ENCODE measurements at regions not wholly inside any gene's neighbourhood (a gene's known extent, or its start where the extent isn't known, plus 50 kb on each side); places are given as distances from the start of the nearest gene placed in this dataset.

DNA sequence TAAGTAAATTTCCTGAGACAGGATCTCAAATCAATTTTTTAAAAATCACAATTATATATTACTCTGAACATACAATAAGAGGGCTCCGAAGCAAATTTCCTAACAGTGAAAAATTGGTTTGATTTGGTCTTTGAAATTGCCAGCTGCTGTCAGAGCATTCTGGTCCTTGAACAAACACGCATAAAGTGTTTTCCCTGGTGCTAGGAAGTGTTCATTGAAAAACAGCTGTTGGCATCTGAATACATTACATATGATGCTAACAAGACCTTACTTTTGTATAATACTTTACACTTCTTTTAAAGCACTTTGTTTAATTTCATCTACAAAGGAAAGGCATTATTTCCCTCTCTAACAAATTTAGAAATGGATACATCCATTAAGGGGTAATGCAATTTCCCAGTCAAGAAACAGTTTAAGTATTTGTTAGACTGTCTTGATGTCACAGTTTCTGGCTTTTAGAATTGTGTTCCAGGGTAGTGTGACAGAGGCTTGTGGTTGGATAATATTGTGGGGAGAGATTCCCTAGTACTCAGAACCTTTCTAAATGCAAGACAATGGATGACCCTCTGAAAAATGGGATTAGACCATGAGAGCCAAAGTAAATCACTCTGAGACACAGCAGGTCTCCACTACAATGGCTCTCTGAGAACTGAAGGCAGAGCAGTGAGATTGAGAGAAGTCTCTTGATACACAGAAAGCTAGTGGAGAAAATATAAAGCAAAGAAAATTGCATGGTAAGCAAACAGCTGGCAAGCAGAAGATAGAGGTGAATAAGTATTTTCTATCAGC, 299.0 kb downstream of the TRIB2 start:
- TF ChIP-seq NFIC (IDR thresholded peaks at IDR 0.05) (no peak), ZBTB7A (IDR thresholded peaks at IDR 0.05; ENCODE audit: low read depth) (no peak), CEBPB (IDR thresholded peaks at IDR 0.05) (no peak), CREB1 (IDR thresholded peaks at IDR 0.05; ENCODE audit: low read depth) (no peak)
- TF ChIP-seq, protein P1, sequence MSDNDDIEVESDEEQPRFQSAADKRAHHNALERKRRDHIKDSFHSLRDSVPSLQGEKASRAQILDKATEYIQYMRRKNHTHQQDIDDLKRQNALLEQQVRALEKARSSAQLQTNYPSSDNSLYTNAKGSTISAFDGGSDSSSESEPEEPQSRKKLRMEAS (IDR thresholded peaks at IDR 0.05), result no peak

GRCh38 chr2:13018490-13018889, 301.8 kb downstream of the TRIB2 start:
- TF ChIP-seq FOXM1 (IDR thresholded peaks at IDR 0.05; ENCODE audit: borderline replicate concordance, low read depth) (no peak), EP300 (IDR thresholded peaks at IDR 0.05; ENCODE audit: borderline replicate concordance) (no peak), REST (IDR thresholded peaks at IDR 0.05; ENCODE audit: low read depth) (no peak), NFIC (IDR thresholded peaks at IDR 0.05) (no peak), ZBTB7A (IDR thresholded peaks at IDR 0.05; ENCODE audit: low read depth) (no peak), YY1 (IDR thresholded peaks at IDR 0.05; ENCODE audit: low read depth) (no peak), RAD21 (IDR thresholded peaks at IDR 0.05; ENCODE audit: low read depth) (no peak), TEAD4 (IDR thresholded peaks at IDR 0.05) (no peak)

GRCh38 chr2:13019781-13020180, 303.0 kb downstream of the TRIB2 start:
- TF ChIP-seq EP300 (IDR thresholded peaks at IDR 0.05; ENCODE audit: borderline replicate concordance) (no peak), TAF1 (IDR thresholded peaks at IDR 0.05; ENCODE audit: low read depth) (no peak), EGR1 (IDR thresholded peaks at IDR 0.05) (no peak), YY1 (IDR thresholded peaks at IDR 0.05; ENCODE audit: low read depth) (no peak), CEBPB (IDR thresholded peaks at IDR 0.05) (no peak), RAD21 (IDR thresholded peaks at IDR 0.05; ENCODE audit: low read depth) (no peak), NFIC (IDR thresholded peaks at IDR 0.05) (no peak), TEAD4 (IDR thresholded peaks at IDR 0.05) (no peak), CREB1 (IDR thresholded peaks at IDR 0.05; ENCODE audit: low read depth) (no peak), TCF12 (IDR thresholded peaks at IDR 0.05; ENCODE audit: low read depth) (no peak), FOXM1 (IDR thresholded peaks at IDR 0.05; ENCODE audit: borderline replicate concordance, low read depth) (no peak), REST (IDR thresholded peaks at IDR 0.05; ENCODE audit: low read depth) (no peak), ZBTB7A (IDR thresholded peaks at IDR 0.05; ENCODE audit: low read depth) (no peak), USF1 (IDR thresholded peaks at IDR 0.05) (no peak)
- TF ChIP-seq, protein P1 (IDR thresholded peaks at IDR 0.05), result no peak

- TF ChIP-seq, protein P1 (IDR thresholded peaks at IDR 0.05), result no peak
- TF ChIP-seq FOXM1 (IDR thresholded peaks at IDR 0.05; ENCODE audit: borderline replicate concordance, low read depth), result no peak
- TF ChIP-seq TCF12 (IDR thresholded peaks at IDR 0.05; ENCODE audit: low read depth), result no peak
Measured at GRCh38 chr2:13020469-13020868, 303.7 kb downstream of the TRIB2 start.

- TF ChIP-seq TCF12 (IDR thresholded peaks at IDR 0.05; ENCODE audit: low read depth) (no peak), FOXM1 (IDR thresholded peaks at IDR 0.05; ENCODE audit: borderline replicate concordance, low read depth) (no peak), ZBTB7A (IDR thresholded peaks at IDR 0.05; ENCODE audit: low read depth) (no peak), TEAD4 (IDR thresholded peaks at IDR 0.05) (no peak), USF1 (IDR thresholded peaks at IDR 0.05) (no peak), YY1 (IDR thresholded peaks at IDR 0.05; ENCODE audit: low read depth) (no peak)
Measured at GRCh38 chr2:13021470-13021957, 304.8 kb downstream of the TRIB2 start.

- TF ChIP-seq, protein P1 (IDR thresholded peaks at IDR 0.05), result no peak
- TF ChIP-seq FOXM1 (IDR thresholded peaks at IDR 0.05; ENCODE audit: borderline replicate concordance, low read depth) (no peak), TCF12 (IDR thresholded peaks at IDR 0.05; ENCODE audit: low read depth) (no peak), CREB1 (IDR thresholded peaks at IDR 0.05; ENCODE audit: low read depth) (no peak), EGR1 (IDR thresholded peaks at IDR 0.05) (no peak), TAF1 (IDR thresholded peaks at IDR 0.05; ENCODE audit: low read depth) (no peak), CEBPB (IDR thresholded peaks at IDR 0.05) (no peak), NFIC (IDR thresholded peaks at IDR 0.05) (no peak)
Measured at GRCh38 chr2:13030606-13031005, 313.9 kb downstream of the TRIB2 start.

All from Ishikawa (cell line).